ENCODE measurements at regions not wholly inside any gene's neighbourhood (a gene's known extent, or its start where the extent isn't known, plus 50 kb on each side); places are given as distances from the start of the nearest gene placed in this dataset.

GRCh38 chr12:61655241-61655640 lies 605.0 kb upstream of the USP15 start:
- no peaks in the 10 kb centered on the region for H3K27me3 Mint-ChIP-seq
- no peaks in the 10 kb centered on the region for H3K9me3 ChIP-seq (ENCODE audit: low read length)
- no peaks in the 10 kb centered on the region for H3K27me3 ChIP-seq (ENCODE audit: insufficient read depth, low read length, poor library complexity, severe bottlenecking)
- H3K27ac ChIP-seq (ENCODE audit: low read depth, low read length): no peak overlapping the region
- H3K9me3 Mint-ChIP-seq: peaks cover 0 to 4% (median 2%) of the 10 kb centered on the region in 5 donors
- no peak overlapping the region for H3K4me3 Mint-ChIP-seq
- H3K27ac Mint-ChIP-seq: no peak overlapping the region
- no peaks in the 10 kb centered on the region for H3K36me3 ChIP-seq (ENCODE audit: insufficient read depth, low read length)
- POLR2A ChIA-PET: no interaction called here
- H3K4me3 ChIP-seq (ENCODE audit: low read length): no peak overlapping the region
- no peaks in the 10 kb centered on the region for H3K4me1 ChIP-seq (ENCODE audit: insufficient read depth, low read length)
- no peaks in the 10 kb centered on the region for H3K36me3 Mint-ChIP-seq
- CTCF ChIA-PET: no interaction called here
- DNase-seq: no peak
- H3K4me1 Mint-ChIP-seq: no peaks in the 10 kb centered on the region

- H3K4me3 Mint-ChIP-seq: no peak overlapping the region
- Histone ChIP-seq H3K9me3 (ENCODE audit: low read length) (no peaks in the 10 kb centered on the region), H3K27me3 (ENCODE audit: insufficient read depth, low read length, poor library complexity, severe bottlenecking) (no peaks in the 10 kb centered on the region), H3K36me3 (ENCODE audit: insufficient read depth, low read length) (no peaks in the 10 kb centered on the region), H3K27ac (ENCODE audit: low read depth, low read length) (no peak overlapping the region), H3K4me3 (ENCODE audit: low read length) (no peak overlapping the region), H3K4me1 (ENCODE audit: insufficient read depth, low read length) (no peaks in the 10 kb centered on the region)
- no peaks in the 10 kb centered on the region for H3K4me1 Mint-ChIP-seq
- ChIA-PET CTCF (no interaction called here), POLR2A (no interaction called here)
- H3K9me3 Mint-ChIP-seq: peaks cover 18 to 28% (median 24%) of the 10 kb centered on the region in 5 donors
- no peak overlapping the region for H3K27ac Mint-ChIP-seq
- no peak for DNase-seq
- H3K27me3 Mint-ChIP-seq: no peaks in the 10 kb centered on the region
- peaks cover 0 to 1% (median 0%) of the 10 kb centered on the region in 3 donors for H3K36me3 Mint-ChIP-seq
Measured at GRCh38 chr12:61667676-61668075, 592.5 kb upstream of the USP15 start.

- no peak for DNase-seq
- Histone ChIP-seq H3K27ac (ENCODE audit: low read depth, low read length) (no peak overlapping the region), H3K27me3 (ENCODE audit: insufficient read depth, low read length, poor library complexity, severe bottlenecking) (no peaks in the 10 kb centered on the region), H3K4me3 (ENCODE audit: low read length) (no peak overlapping the region), H3K36me3 (ENCODE audit: insufficient read depth, low read length) (no peaks in the 10 kb centered on the region), H3K9me3 (ENCODE audit: low read length) (no peaks in the 10 kb centered on the region), H3K4me1 (ENCODE audit: insufficient read depth, low read length) (no peaks in the 10 kb centered on the region)
- CTCF ChIA-PET: no interaction called here
- Mint-ChIP-seq H3K4me1 (no peaks in the 10 kb centered on the region), H3K36me3 (peaks cover 0 to under 1% (median 0%) of the 10 kb centered on the region in 3 donors), H3K27ac (no peak overlapping the region), H3K9me3 (peaks cover 2 to 21% (median 9%) of the 10 kb centered on the region in 5 donors), H3K4me3 (no peak overlapping the region), H3K27me3 (no peaks in the 10 kb centered on the region)
- POLR2A ChIA-PET: no interaction called here
Measured at GRCh38 chr12:61676520-61676919, 583.7 kb upstream of the USP15 start.

GRCh38 chr12:61687407-61687806 lies 572.8 kb upstream of the USP15 start:
- Histone ChIP-seq H3K27me3 (ENCODE audit: insufficient read depth, low read length, poor library complexity, severe bottlenecking) (no peaks in the 10 kb centered on the region), H3K27ac (ENCODE audit: low read depth, low read length) (no peak overlapping the region), H3K4me3 (ENCODE audit: low read length) (no peak overlapping the region), H3K4me1 (ENCODE audit: insufficient read depth, low read length) (no peaks in the 10 kb centered on the region), H3K9me3 (ENCODE audit: low read length) (no peaks in the 10 kb centered on the region), H3K36me3 (ENCODE audit: insufficient read depth, low read length) (no peaks in the 10 kb centered on the region)
- Mint-ChIP-seq H3K27me3 (no peaks in the 10 kb centered on the region), H3K36me3 (no peaks in the 10 kb centered on the region), H3K4me1 (no peaks in the 10 kb centered on the region), H3K27ac (no peak overlapping the region), H3K9me3 (peaks cover 2 to 13% (median 5%) of the 10 kb centered on the region in 5 donors), H3K4me3 (no peak overlapping the region)
- ChIA-PET POLR2A (no interaction called here), CTCF (no interaction called here)
- DNase-seq: no peak

GRCh38 chr12:61694214-61694613 lies 566.0 kb upstream of the USP15 start:
- Histone ChIP-seq H3K4me3 (ENCODE audit: low read length) (no peak overlapping the region), H3K27me3 (ENCODE audit: insufficient read depth, low read length, poor library complexity, severe bottlenecking) (no peaks in the 10 kb centered on the region), H3K36me3 (ENCODE audit: insufficient read depth, low read length) (no peaks in the 10 kb centered on the region), H3K4me1 (ENCODE audit: insufficient read depth, low read length) (no peaks in the 10 kb centered on the region), H3K27ac (ENCODE audit: low read depth, low read length) (no peak overlapping the region), H3K9me3 (ENCODE audit: low read length) (no peaks in the 10 kb centered on the region)
- Mint-ChIP-seq H3K4me3 (no peak overlapping the region), H3K9me3 (peaks cover 3 to 25% (median 12%) of the 10 kb centered on the region in 5 donors), H3K36me3 (no peaks in the 10 kb centered on the region), H3K27ac (no peak overlapping the region), H3K4me1 (no peaks in the 10 kb centered on the region), H3K27me3 (no peaks in the 10 kb centered on the region)
- ChIA-PET CTCF (no interaction called here), POLR2A (no interaction called here)
- DNase-seq: no peak

- no peaks in the 10 kb centered on the region for H3K4me1 ChIP-seq (ENCODE audit: insufficient read depth, low read length)
- no peaks in the 10 kb centered on the region for H3K36me3 Mint-ChIP-seq
- H3K4me3 ChIP-seq (ENCODE audit: low read length): no peak overlapping the region
- H3K36me3 ChIP-seq (ENCODE audit: insufficient read depth, low read length): no peaks in the 10 kb centered on the region
- H3K27ac ChIP-seq (ENCODE audit: low read depth, low read length): no peak overlapping the region
- no peaks in the 10 kb centered on the region for H3K4me1 Mint-ChIP-seq
- no peak for DNase-seq
- H3K27me3 Mint-ChIP-seq: no peaks in the 10 kb centered on the region
- no peaks in the 10 kb centered on the region for H3K27me3 ChIP-seq (ENCODE audit: insufficient read depth, low read length, poor library complexity, severe bottlenecking)
- no peaks in the 10 kb centered on the region for H3K9me3 ChIP-seq (ENCODE audit: low read length)
- ChIA-PET CTCF (no interaction called here), POLR2A (no interaction called here)
- no peak overlapping the region for H3K27ac Mint-ChIP-seq
- peaks cover 3 to 11% (median 9%) of the 10 kb centered on the region in 5 donors for H3K9me3 Mint-ChIP-seq
- no peak overlapping the region for H3K4me3 Mint-ChIP-seq
Measured at GRCh38 chr12:61701471-61701870, 558.7 kb upstream of the USP15 start.

GRCh38 chr12:61706783-61707182 lies 553.4 kb upstream of the USP15 start:
- no peaks in the 10 kb centered on the region for H3K36me3 Mint-ChIP-seq
- Histone ChIP-seq H3K36me3 (ENCODE audit: insufficient read depth, low read length) (no peaks in the 10 kb centered on the region), H3K27ac (ENCODE audit: low read depth, low read length) (no peak overlapping the region), H3K4me1 (ENCODE audit: insufficient read depth, low read length) (no peaks in the 10 kb centered on the region), H3K9me3 (ENCODE audit: low read length) (no peaks in the 10 kb centered on the region), H3K27me3 (ENCODE audit: insufficient read depth, low read length, poor library complexity, severe bottlenecking) (no peaks in the 10 kb centered on the region), H3K4me3 (ENCODE audit: low read length) (no peak overlapping the region)
- peaks cover 0 to 5% (median 2%) of the 10 kb centered on the region in 5 donors for H3K9me3 Mint-ChIP-seq
- POLR2A ChIA-PET: no interaction called here
- DNase-seq: no peak
- no peak overlapping the region for H3K4me3 Mint-ChIP-seq
- no peaks in the 10 kb centered on the region for H3K27me3 Mint-ChIP-seq
- CTCF ChIA-PET: no interaction called here
- H3K4me1 Mint-ChIP-seq: no peaks in the 10 kb centered on the region
- no peak overlapping the region for H3K27ac Mint-ChIP-seq

GRCh38 chr12:61713121-61713520 lies 547.1 kb upstream of the USP15 start:
- CTCF ChIA-PET: no interaction called here
- Mint-ChIP-seq H3K36me3 (no peaks in the 10 kb centered on the region), H3K4me3 (no peak overlapping the region), H3K27me3 (no peaks in the 10 kb centered on the region), H3K9me3 (peaks cover 0 to 16% (median 5%) of the 10 kb centered on the region in 5 donors), H3K4me1 (no peaks in the 10 kb centered on the region), H3K27ac (no peak overlapping the region)
- Histone ChIP-seq H3K36me3 (ENCODE audit: insufficient read depth, low read length) (no peaks in the 10 kb centered on the region), H3K9me3 (ENCODE audit: low read length) (no peaks in the 10 kb centered on the region), H3K4me3 (ENCODE audit: low read length) (no peak overlapping the region), H3K27me3 (ENCODE audit: insufficient read depth, low read length, poor library complexity, severe bottlenecking) (no peaks in the 10 kb centered on the region), H3K27ac (ENCODE audit: low read depth, low read length) (no peak overlapping the region), H3K4me1 (ENCODE audit: insufficient read depth, low read length) (no peaks in the 10 kb centered on the region)
- DNase-seq: no peak
- POLR2A ChIA-PET: no interaction called here

GRCh38 chr12:61717986-61718385 lies 542.2 kb upstream of the USP15 start:
- POLR2A ChIA-PET: no interaction called here
- no peak overlapping the region for H3K4me3 ChIP-seq (ENCODE audit: low read length)

More at GRCh38 chr12:61717986-61718385, 542.2 kb upstream of the USP15 start:
- H3K36me3 Mint-ChIP-seq: no peaks in the 10 kb centered on the region
- peaks cover 0 to 19% (median 8%) of the 10 kb centered on the region in 5 donors for H3K9me3 Mint-ChIP-seq
- H3K4me1 Mint-ChIP-seq: no peaks in the 10 kb centered on the region
- CTCF ChIA-PET: no interaction called here
- no peak overlapping the region for H3K4me3 Mint-ChIP-seq
- Histone ChIP-seq H3K9me3 (ENCODE audit: low read length) (no peaks in the 10 kb centered on the region), H3K27me3 (ENCODE audit: insufficient read depth, low read length, poor library complexity, severe bottlenecking) (no peaks in the 10 kb centered on the region), H3K36me3 (ENCODE audit: insufficient read depth, low read length) (no peaks in the 10 kb centered on the region), H3K27ac (ENCODE audit: low read depth, low read length) (no peak overlapping the region), H3K4me1 (ENCODE audit: insufficient read depth, low read length) (no peaks in the 10 kb centered on the region)
- no peak for DNase-seq
- no peaks in the 10 kb centered on the region for H3K27me3 Mint-ChIP-seq
- H3K27ac Mint-ChIP-seq: no peak overlapping the region

Measured in CD8-positive, alpha-beta memory T cell (primary cell).